Liver (tissue), 8 donors: ENCODE measurements at regions not wholly inside any gene's neighbourhood (a gene's known extent, or its start where the extent isn't known, plus 50 kb on each side); places are given as distances from the start of the nearest gene placed in this dataset.

Source experiments
- DNase-seq: peaks from one replicate; pipeline ENCODE4 v3.0.0-alpha.2; 2017; ENCODE audit warnings: low spot score
- H3K27ac ChIP-seq, 2 donors: one replicate each; pipeline ENCODE4 v1.7.0; 2013; ENCODE audit warnings: inconsistent platforms in 2 of 2, low read length in 2 of 2, control low read depth in 1 of 2, low read depth in 1 of 2, mild to moderate bottlenecking in 1 of 2
- H3K27me3 ChIP-seq, 4 donors: one replicate each; pipeline versions ENCODE4 v1.6.1 to v1.7.0; 2013; ENCODE audit warnings: low read length in 3 of 4, inconsistent platforms in 1 of 4, mild to moderate bottlenecking in 1 of 4, moderate library complexity in 1 of 4; ENCODE audit not compliant: control insufficient read depth in 4 of 4, insufficient read depth in 4 of 4
- H3K36me3 ChIP-seq, 4 donors: one replicate each; pipeline versions ENCODE4 v1.6.1 to v1.7.0; 2013; ENCODE audit warnings: low read length in 3 of 4, mild to moderate bottlenecking in 3 of 4, low read depth in 1 of 4, moderate library complexity in 1 of 4; ENCODE audit not compliant: control insufficient read depth in 4 of 4, insufficient read depth in 3 of 4
- H3K4me1 ChIP-seq, 4 donors: one replicate each; pipeline versions ENCODE4 v1.6.1 to v1.7.0; 2013; ENCODE audit warnings: low read length in 3 of 4, mild to moderate bottlenecking in 3 of 4, moderate library complexity in 1 of 4; ENCODE audit not compliant: control insufficient read depth in 4 of 4, insufficient read depth in 4 of 4
- H3K4me3 ChIP-seq, 3 donors: one replicate each; pipeline versions ENCODE4 v1.6.1 to v1.7.0; 2013; ENCODE audit warnings: low read length in 3 of 3, control low read depth in 1 of 3, low read depth in 1 of 3, mild to moderate bottlenecking in 1 of 3
- H3K9ac ChIP-seq, 2 donors: one replicate each; pipeline ENCODE4 v1.7.0; 2013; ENCODE audit warnings: low read length in 2 of 2, mild to moderate bottlenecking in 2 of 2, moderate library complexity in 2 of 2, control low read depth in 1 of 2, low read depth in 1 of 2
- H3K9me3 ChIP-seq, 4 donors: one replicate each; pipeline versions ENCODE4 v1.6.1 to v1.7.0; 2013; ENCODE audit warnings: low read length in 3 of 4; ENCODE audit not compliant: control insufficient read depth in 4 of 4
- ATF3 ChIP-seq: IDR thresholded peaks from 2 replicates; pipeline ENCODE4 v1.6.1; 2016; ENCODE audit warnings: antibody characterized with exemption
- EGR1 ChIP-seq, 2 donors: IDR thresholded peaks; 2 replicates each; pipeline ENCODE4 v1.6.1; 2016 to 2018; ENCODE audit warnings: antibody characterized with exemption in 2 of 2, low read depth in 2 of 2
- FOXA2 ChIP-seq: IDR thresholded peaks from 2 replicates; pipeline ENCODE4 v1.6.1; 2016; ENCODE audit warnings: antibody characterized with exemption
- GABPA ChIP-seq, 2 donors: IDR thresholded peaks in 1 of 2; conservative IDR thresholded peaks in 1 of 2; 2 replicates each; pipeline ENCODE4 v1.6.1; 2016; ENCODE audit warnings: antibody characterized with exemption in 2 of 2, mild to moderate bottlenecking in 1 of 2, moderate library complexity in 1 of 2
- HNF4A ChIP-seq, 2 donors: conservative IDR thresholded peaks; 2 replicates each; pipeline ENCODE4 v1.6.1; 2016; ENCODE audit warnings: antibody characterized with exemption in 2 of 2, mild to moderate bottlenecking in 2 of 2
- HNF4G ChIP-seq: IDR thresholded peaks from 2 replicates; pipeline ENCODE4 v1.6.1; 2016; ENCODE audit warnings: antibody characterized with exemption
- JUND ChIP-seq, 2 donors: IDR thresholded peaks; 2 replicates each; pipeline ENCODE4 v1.6.1; 2016; ENCODE audit warnings: antibody characterized with exemption in 2 of 2
- MAX ChIP-seq: IDR thresholded peaks from 2 replicates; pipeline ENCODE4 v1.6.1; 2016; ENCODE audit warnings: antibody characterized with exemption
- NR2F2 ChIP-seq: IDR thresholded peaks from 2 replicates; pipeline ENCODE4 v1.6.1; 2016; ENCODE audit warnings: antibody characterized with exemption
- RAD21 ChIP-seq, 2 donors: IDR thresholded peaks; 2 replicates each; pipeline ENCODE4 v1.6.1; 2016; ENCODE audit warnings: antibody characterized with exemption in 2 of 2, mild to moderate bottlenecking in 2 of 2
- RXRA ChIP-seq, 2 donors: IDR thresholded peaks; 2 replicates each; pipeline ENCODE4 v1.6.1; 2017 to 2018; ENCODE audit warnings: antibody characterized with exemption in 2 of 2, mild to moderate bottlenecking in 1 of 2
- SP1 ChIP-seq: IDR thresholded peaks from 2 replicates; pipeline ENCODE4 v1.6.1; 2018; ENCODE audit warnings: antibody characterized with exemption, mild to moderate bottlenecking
- TAF1 ChIP-seq: conservative IDR thresholded peaks from 2 replicates; pipeline ENCODE4 v1.6.1; 2016; ENCODE audit warnings: antibody characterized with exemption, mild to moderate bottlenecking
- YY1 ChIP-seq: IDR thresholded peaks from 2 replicates; pipeline ENCODE4 v1.6.1; 2016; ENCODE audit warnings: antibody characterized with exemption, mild to moderate bottlenecking
- ZBTB33 ChIP-seq: IDR thresholded peaks from 2 replicates; pipeline ENCODE4 v1.6.1; 2016; ENCODE audit warnings: antibody characterized with exemption
- WGBS: extraction: QIAGEN DNeasy Blood & Tissue Kit; methylation state at CpG from one replicate; pipeline ENCODE4 v1.1.7; 2013; 5-methylcytosine and 5-hydroxymethylcytosine counted together
- TF ChIP-seq, protein P1 (sequence below): IDR thresholded peaks from 2 replicates; pipeline ENCODE4 v1.6.1; 2016; ENCODE audit warnings: antibody characterized with exemption, mild to moderate bottlenecking
- TF ChIP-seq, protein P2 (sequence below): fragments of 150-350 bp; IDR thresholded peaks from 2 replicates; pipeline ENCODE4 v1.5.1; 2017; ENCODE audit warnings: improper control_type of control experiment, low read depth, low read length; ENCODE audit not compliant: missing input control
- donor health status: healthy.
- donor health status: healthy.
- donor health status: healthy.
- donor health status: healthy.
- donor health status: healthy.

- Histone ChIP-seq H3K4me3 (no peak overlapping the region), H3K27me3 (no peaks in the 10 kb centered on the region), H3K36me3 (no peaks in the 10 kb centered on the region), H3K9ac (no peak overlapping the region), H3K4me1 (no peaks in the 10 kb centered on the region), H3K9me3 (no peaks in the 10 kb centered on the region), H3K27ac (no peak overlapping the region)
- DNase-seq = no peak
- TF ChIP-seq EGR1 (IDR thresholded peaks at IDR 0.05; ENCODE audit: low read depth in 2 of 2) (no peak), RAD21 (IDR thresholded peaks at IDR 0.05) (no peak), YY1 (no peak), SP1 (no peak), ATF3 (no peak), HNF4A (conservative IDR thresholded peaks at IDR 0.05) (no peak), RXRA (IDR thresholded peaks at IDR 0.05) (no peak), GABPA (IDR thresholded peaks at IDR 0.05 in 1 of 2, conservative IDR thresholded peaks at IDR 0.05 in 1 of 2) (no peak), HNF4G (no peak)
- TF ChIP-seq, protein P1, sequence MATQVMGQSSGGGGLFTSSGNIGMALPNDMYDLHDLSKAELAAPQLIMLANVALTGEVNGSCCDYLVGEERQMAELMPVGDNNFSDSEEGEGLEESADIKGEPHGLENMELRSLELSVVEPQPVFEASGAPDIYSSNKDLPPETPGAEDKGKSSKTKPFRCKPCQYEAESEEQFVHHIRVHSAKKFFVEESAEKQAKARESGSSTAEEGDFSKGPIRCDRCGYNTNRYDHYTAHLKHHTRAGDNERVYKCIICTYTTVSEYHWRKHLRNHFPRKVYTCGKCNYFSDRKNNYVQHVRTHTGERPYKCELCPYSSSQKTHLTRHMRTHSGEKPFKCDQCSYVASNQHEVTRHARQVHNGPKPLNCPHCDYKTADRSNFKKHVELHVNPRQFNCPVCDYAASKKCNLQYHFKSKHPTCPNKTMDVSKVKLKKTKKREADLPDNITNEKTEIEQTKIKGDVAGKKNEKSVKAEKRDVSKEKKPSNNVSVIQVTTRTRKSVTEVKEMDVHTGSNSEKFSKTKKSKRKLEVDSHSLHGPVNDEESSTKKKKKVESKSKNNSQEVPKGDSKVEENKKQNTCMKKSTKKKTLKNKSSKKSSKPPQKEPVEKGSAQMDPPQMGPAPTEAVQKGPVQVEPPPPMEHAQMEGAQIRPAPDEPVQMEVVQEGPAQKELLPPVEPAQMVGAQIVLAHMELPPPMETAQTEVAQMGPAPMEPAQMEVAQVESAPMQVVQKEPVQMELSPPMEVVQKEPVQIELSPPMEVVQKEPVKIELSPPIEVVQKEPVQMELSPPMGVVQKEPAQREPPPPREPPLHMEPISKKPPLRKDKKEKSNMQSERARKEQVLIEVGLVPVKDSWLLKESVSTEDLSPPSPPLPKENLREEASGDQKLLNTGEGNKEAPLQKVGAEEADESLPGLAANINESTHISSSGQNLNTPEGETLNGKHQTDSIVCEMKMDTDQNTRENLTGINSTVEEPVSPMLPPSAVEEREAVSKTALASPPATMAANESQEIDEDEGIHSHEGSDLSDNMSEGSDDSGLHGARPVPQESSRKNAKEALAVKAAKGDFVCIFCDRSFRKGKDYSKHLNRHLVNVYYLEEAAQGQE = no peak
Observed at GRCh38 chr3:162956711-162957110, 1460.1 kb downstream of the OTOL1 start.

- no peak for DNase-seq
- Histone ChIP-seq H3K27me3 (no peaks in the 10 kb centered on the region), H3K9ac (no peak overlapping the region), H3K4me3 (no peak overlapping the region), H3K27ac (no peak overlapping the region), H3K4me1 (no peaks in the 10 kb centered on the region), H3K9me3 (no peaks in the 10 kb centered on the region), H3K36me3 (no peaks in the 10 kb centered on the region)
- TF ChIP-seq EGR1 (IDR thresholded peaks at IDR 0.05; ENCODE audit: low read depth in 2 of 2) (no peak), NR2F2 (no peak), MAX (no peak), RAD21 (IDR thresholded peaks at IDR 0.05) (no peak), ZBTB33 (no peak), FOXA2 (no peak), HNF4A (conservative IDR thresholded peaks at IDR 0.05) (no peak), TAF1 (no peak), JUND (IDR thresholded peaks at IDR 0.05) (no peak), HNF4G (no peak), YY1 (no peak), GABPA (IDR thresholded peaks at IDR 0.05 in 1 of 2, conservative IDR thresholded peaks at IDR 0.05 in 1 of 2) (no peak)
- TF ChIP-seq, protein P1 = no peak
- TF ChIP-seq, protein P2, sequence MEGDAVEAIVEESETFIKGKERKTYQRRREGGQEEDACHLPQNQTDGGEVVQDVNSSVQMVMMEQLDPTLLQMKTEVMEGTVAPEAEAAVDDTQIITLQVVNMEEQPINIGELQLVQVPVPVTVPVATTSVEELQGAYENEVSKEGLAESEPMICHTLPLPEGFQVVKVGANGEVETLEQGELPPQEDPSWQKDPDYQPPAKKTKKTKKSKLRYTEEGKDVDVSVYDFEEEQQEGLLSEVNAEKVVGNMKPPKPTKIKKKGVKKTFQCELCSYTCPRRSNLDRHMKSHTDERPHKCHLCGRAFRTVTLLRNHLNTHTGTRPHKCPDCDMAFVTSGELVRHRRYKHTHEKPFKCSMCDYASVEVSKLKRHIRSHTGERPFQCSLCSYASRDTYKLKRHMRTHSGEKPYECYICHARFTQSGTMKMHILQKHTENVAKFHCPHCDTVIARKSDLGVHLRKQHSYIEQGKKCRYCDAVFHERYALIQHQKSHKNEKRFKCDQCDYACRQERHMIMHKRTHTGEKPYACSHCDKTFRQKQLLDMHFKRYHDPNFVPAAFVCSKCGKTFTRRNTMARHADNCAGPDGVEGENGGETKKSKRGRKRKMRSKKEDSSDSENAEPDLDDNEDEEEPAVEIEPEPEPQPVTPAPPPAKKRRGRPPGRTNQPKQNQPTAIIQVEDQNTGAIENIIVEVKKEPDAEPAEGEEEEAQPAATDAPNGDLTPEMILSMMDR = no peak
- WGBS = 50% methylated on average over 1 of the region's 1 CpG
Observed at GRCh38 chr3:162960269-162960668, 1463.7 kb downstream of the OTOL1 start.
